PC-3 (cell line): ENCODE measurements at regions not wholly inside any gene's neighbourhood (a gene's known extent, or its start where the extent isn't known, plus 50 kb on each side); places are given as distances from the start of the nearest gene placed in this dataset.

Experiments used
- ATAC-seq: fragments of 200-7000 bp; cut with Tn5 transposase; 2 replicates; pipeline ENCODE4 v1.9.1; 2020; ENCODE audit warnings: mild to moderate bottlenecking, moderate library complexity
- BruUV-seq: library from RNA; stranded (reverse); fragments of 400-500 nt; replicated peaks from 2 replicates; lab custom pipeline; 2021; lab: Mats Ljungman, UMichigan
- CTCF ChIA-PET: fragments of 300-600 bp; sonication (Branson Sonifier 250); formaldehyde crosslinking; loops from one replicate; lab custom pipeline; 2022; ENCODE audit warnings: antibody characterized with exemption; lab: Charles Lee
- POLR2A ChIA-PET: fragments of 300-600 bp; sonication (Branson Sonifier 250); formaldehyde crosslinking; loops from one replicate; lab custom pipeline; 2022; ENCODE audit warnings: antibody characterized with exemption; ENCODE audit not compliant: unreplicated experiment; lab: Charles Lee
- DNase-seq: peaks from one replicate; pipeline ENCODE4 v3.0.0-alpha.2; 2015
- H2AFZ ChIP-seq: fragments of 300-600 bp; sonication (generic); 2 replicates; pipeline ENCODE4 v1.6.0; 2016; ENCODE audit warnings: antibody characterized with exemption, low read length
- H3F3A ChIP-seq: fragments of 300-600 bp; sonication (generic); one replicate; pipeline ENCODE4 v1.6.0; 2017; ENCODE audit warnings: antibody characterized with exemption, low read length, control low read depth, mild to moderate bottlenecking; ENCODE audit not compliant: unreplicated experiment
- H3K27ac ChIP-seq: fragments of 300-600 bp; sonication (generic); 2 replicates; pipeline ENCODE4 v1.5.1; 2016; ENCODE audit warnings: mild to moderate bottlenecking, low read length
- H3K27me3 ChIP-seq: fragments of 300-600 bp; sonication (generic); 2 replicates; pipeline ENCODE4 v1.6.1; 2016; ENCODE audit warnings: low read length, mixed read lengths
- H3K36me3 ChIP-seq: fragments of 300-600 bp; sonication (generic); 2 replicates; pipeline ENCODE4 v1.6.1; 2016; ENCODE audit warnings: low read depth, mixed run types, low read length, mixed read lengths
- H3K4me1 ChIP-seq: fragments of 300-600 bp; sonication (generic); 2 replicates; pipeline ENCODE4 v1.5.1; 2016; ENCODE audit warnings: low read length; ENCODE audit not compliant: insufficient read depth
- H3K4me2 ChIP-seq: fragments of 300-600 bp; sonication (generic); 2 replicates; pipeline ENCODE4 v1.6.0; 2016; ENCODE audit warnings: low read length
- H3K4me3 ChIP-seq: fragments of 300-600 bp; sonication (generic); 2 replicates; pipeline ENCODE4 v1.5.1; 2016; ENCODE audit warnings: mild to moderate bottlenecking, low read length, mixed read lengths
- H3K79me2 ChIP-seq: fragments of 300-600 bp; sonication (generic); 2 replicates; pipeline ENCODE4 v1.6.1; 2017; ENCODE audit warnings: low read length, mixed read lengths
- H3K9ac ChIP-seq: fragments of 300-600 bp; sonication (generic); 2 replicates; pipeline ENCODE4 v1.6.0; 2016; ENCODE audit warnings: mild to moderate bottlenecking, low read length
- H3K9me2 ChIP-seq: fragments of 300-600 bp; sonication (generic); replicated peaks from 2 replicates; pipeline ENCODE4 v1.6.1; 2016; ENCODE audit warnings: mixed run types, low read length, mixed read lengths
- H3K9me3 ChIP-seq: fragments of 300-600 bp; sonication (generic); 2 replicates; pipeline ENCODE4 v1.6.1; 2016; ENCODE audit warnings: low read length, mixed read lengths
- H4K20me1 ChIP-seq: fragments of 300-600 bp; sonication (generic); 2 replicates; pipeline ENCODE4 v1.6.1; 2016; ENCODE audit warnings: low read length, mixed read lengths
- EZH2 ChIP-seq: fragments of 300-600 bp; sonication (generic); IDR thresholded peaks from one replicate; pipeline ENCODE4 v1.6.1; 2017; ENCODE audit warnings: antibody characterized with exemption, mild to moderate bottlenecking, low read length; ENCODE audit not compliant: unreplicated experiment
- EZH2phosphoT487 ChIP-seq: fragments of 300-600 bp; sonication (generic); IDR thresholded peaks from 2 replicates; pipeline ENCODE4 v1.6.1; 2018; ENCODE audit warnings: mild to moderate bottlenecking, antibody characterized with exemption, low read length, borderline replicate concordance
- intact Hi-C: fragments of 100-400 bp; cut with micrococcal nuclease; formaldehyde crosslinking; loops from 2 replicates; pipeline ENCODE4 v1.9.0; 2023
- TF ChIP-seq, protein P1 (sequence below): fragments of 300-600 bp; sonication (generic); conservative IDR thresholded peaks from 2 replicates; pipeline ENCODE4 v1.5.1; 2017; ENCODE audit warnings: antibody characterized with exemption, low read depth, mild to moderate bottlenecking, low read length

DNA sequence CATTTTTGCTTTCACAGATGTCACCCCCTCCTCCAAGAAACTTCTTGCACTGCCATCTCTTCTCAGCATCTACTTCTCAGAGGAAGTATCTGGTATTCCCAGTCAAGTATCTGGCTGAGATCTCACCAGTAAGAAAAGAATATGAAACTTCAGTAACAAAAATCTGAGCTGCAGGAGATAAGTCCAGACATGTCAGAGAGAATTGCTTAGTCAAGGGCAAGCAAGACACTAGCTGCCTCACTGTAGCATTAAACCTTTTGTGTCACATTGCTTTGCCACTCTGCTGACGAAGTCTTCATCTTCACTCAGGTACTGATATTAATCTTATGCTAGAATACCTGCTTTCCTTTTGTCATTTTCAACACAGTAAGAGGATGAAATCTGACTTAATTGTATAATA, 70.6 kb upstream of the ZC3H12C start:
- TF ChIP-seq, protein P1, sequence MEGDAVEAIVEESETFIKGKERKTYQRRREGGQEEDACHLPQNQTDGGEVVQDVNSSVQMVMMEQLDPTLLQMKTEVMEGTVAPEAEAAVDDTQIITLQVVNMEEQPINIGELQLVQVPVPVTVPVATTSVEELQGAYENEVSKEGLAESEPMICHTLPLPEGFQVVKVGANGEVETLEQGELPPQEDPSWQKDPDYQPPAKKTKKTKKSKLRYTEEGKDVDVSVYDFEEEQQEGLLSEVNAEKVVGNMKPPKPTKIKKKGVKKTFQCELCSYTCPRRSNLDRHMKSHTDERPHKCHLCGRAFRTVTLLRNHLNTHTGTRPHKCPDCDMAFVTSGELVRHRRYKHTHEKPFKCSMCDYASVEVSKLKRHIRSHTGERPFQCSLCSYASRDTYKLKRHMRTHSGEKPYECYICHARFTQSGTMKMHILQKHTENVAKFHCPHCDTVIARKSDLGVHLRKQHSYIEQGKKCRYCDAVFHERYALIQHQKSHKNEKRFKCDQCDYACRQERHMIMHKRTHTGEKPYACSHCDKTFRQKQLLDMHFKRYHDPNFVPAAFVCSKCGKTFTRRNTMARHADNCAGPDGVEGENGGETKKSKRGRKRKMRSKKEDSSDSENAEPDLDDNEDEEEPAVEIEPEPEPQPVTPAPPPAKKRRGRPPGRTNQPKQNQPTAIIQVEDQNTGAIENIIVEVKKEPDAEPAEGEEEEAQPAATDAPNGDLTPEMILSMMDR: no peak
- TF ChIP-seq EZH2: no peak
- no peak for TF ChIP-seq EZH2phosphoT487
- intact Hi-C loops: no loop called here
- H4K20me1 ChIP-seq: no peaks in the 10 kb centered on the region
- H3K4me2 ChIP-seq: no peak overlapping the region
- H3K9ac ChIP-seq: no peak overlapping the region
- ChIA-PET CTCF (no interaction called here), POLR2A (no interaction called here)
- H3K27me3 ChIP-seq: no peaks in the 10 kb centered on the region
- no peaks in the 10 kb centered on the region for H3K4me1 ChIP-seq
- no peak overlapping the region for H3K27ac ChIP-seq
- ATAC-seq: no peak
- H3K9me2 ChIP-seq: no peaks in the 10 kb centered on the region
- no peak for DNase-seq
- no peaks in the 10 kb centered on the region for H3K9me3 ChIP-seq
- BruUV-seq: no TSS peak
- H3K36me3 ChIP-seq: no peaks in the 10 kb centered on the region
- no peaks in the 10 kb centered on the region for H3K79me2 ChIP-seq
- H2AFZ ChIP-seq: no peak overlapping the region
- H3K4me3 ChIP-seq: no peak overlapping the region
- no peaks in the 10 kb centered on the region for H3F3A ChIP-seq

DNA sequence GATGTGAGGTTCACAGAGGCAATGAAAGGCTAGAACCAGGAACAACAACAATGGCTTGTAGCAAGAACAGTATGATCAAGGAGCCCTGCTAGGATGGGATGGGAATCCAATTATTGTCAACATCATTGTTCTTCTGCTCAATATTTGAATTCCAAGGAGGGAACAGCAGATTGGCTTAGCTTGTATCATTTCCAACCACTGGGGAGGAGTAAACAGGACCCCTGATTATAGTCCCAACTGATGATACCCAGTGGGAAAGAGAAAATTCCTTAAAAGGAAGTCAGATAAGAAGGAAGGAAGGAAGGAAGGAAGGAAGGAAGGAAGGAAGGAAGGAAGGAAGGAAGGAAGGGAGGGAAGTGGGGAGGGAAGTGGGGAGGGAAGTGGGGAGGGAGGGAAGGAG, 69.5 kb upstream of the ZC3H12C start:
- Histone ChIP-seq H3K36me3 (no peaks in the 10 kb centered on the region), H3K4me3 (no peak overlapping the region), H2AFZ (no peak overlapping the region), H3K9me2 (no peaks in the 10 kb centered on the region), H4K20me1 (no peaks in the 10 kb centered on the region), H3K4me1 (no peaks in the 10 kb centered on the region), H3K27ac (no peak overlapping the region), H3K79me2 (no peaks in the 10 kb centered on the region), H3K9ac (no peak overlapping the region), H3K27me3 (no peaks in the 10 kb centered on the region), H3F3A (no peaks in the 10 kb centered on the region), H3K9me3 (no peaks in the 10 kb centered on the region), H3K4me2 (no peak overlapping the region)
- no peak for ATAC-seq
- POLR2A ChIA-PET: no interaction called here
- intact Hi-C loops: no loop called here
- no TSS peak for BruUV-seq
- no peak for DNase-seq
- TF ChIP-seq, protein P1: no peak
- TF ChIP-seq EZH2phosphoT487: no peak
- TF ChIP-seq EZH2: no peak
- CTCF ChIA-PET: no interaction called here

- CTCF ChIA-PET: no interaction called here
- intact Hi-C loops: no loop called here
- ATAC-seq: no peak
Measured at GRCh38 chr11:110026858-110027626, 66.2 kb upstream of the ZC3H12C start.

More at GRCh38 chr11:110026858-110027626, 66.2 kb upstream of the ZC3H12C start:
- H3K4me3 ChIP-seq: no peak overlapping the region
- H3K79me2 ChIP-seq: no peaks in the 10 kb centered on the region
- no peak overlapping the region for H3K9ac ChIP-seq
- no peak overlapping the region for H3K27ac ChIP-seq
- no peaks in the 10 kb centered on the region for H3K9me2 ChIP-seq
- H2AFZ ChIP-seq: no peak overlapping the region
- TF ChIP-seq EZH2: no peak
- TF ChIP-seq, protein P1: no peak
- no peak for TF ChIP-seq EZH2phosphoT487
- H3K36me3 ChIP-seq: no peaks in the 10 kb centered on the region
- H3K4me2 ChIP-seq: no peak overlapping the region
- H3K9me3 ChIP-seq: no peaks in the 10 kb centered on the region
- no peaks in the 10 kb centered on the region for H3K27me3 ChIP-seq
- no peak for DNase-seq
- H3K4me1 ChIP-seq: peaks cover 8% of the 10 kb centered on the region
- H3F3A ChIP-seq: no peaks in the 10 kb centered on the region
- POLR2A ChIA-PET: no interaction called here
- no TSS peak for BruUV-seq
- no peaks in the 10 kb centered on the region for H4K20me1 ChIP-seq
